HepG2 (cell line): ENCODE measurements at regions not wholly inside any gene's neighbourhood (a gene's known extent, or its start where the extent isn't known, plus 50 kb on each side); places are given as distances from the start of the nearest gene placed in this dataset.
"Not testable (repeated sequence)": the region's sequence is repeated elsewhere in the genome, so short reads cannot be mapped to it uniquely, and the experiment has no call there.

Experiments
- ATAC-seq: fragments of 200-7000 bp; cut with Tn5 transposase; 3 replicates; pipeline ENCODE4 v1.9.1; 2020; ENCODE audit warnings: mild to moderate bottlenecking, moderate library complexity
- BruUV-seq: library from RNA; stranded (reverse); fragments of 400-500 nt; replicated peaks from 2 replicates; lab custom pipeline; 2021; lab: Mats Ljungman, UMichigan
- CTCF ChIA-PET: fragments of 300-600 bp; formaldehyde crosslinking; extraction: SDS; loops from one replicate; lab custom pipeline; 2021; ENCODE audit warnings: low total read pairs, inconsistent platforms, low intra/inter-chr PET ratio; lab: Yijun Ruan, JAX
- POLR2A ChIA-PET: fragments of 350-600 bp; sonication (Branson Sonifier 250); formaldehyde crosslinking; loops from one replicate; lab custom pipeline; 2020; ENCODE audit warnings: antibody characterized with exemption, inconsistent platforms; lab: Yijun Ruan, JAX
- DNase-seq: peaks from one replicate; pipeline ENCODE4 v3.0.0-alpha.2; 2015; ENCODE audit warnings: low spot score
- FAIRE-seq: peaks from 3 replicates; lab custom pipeline; 2011; peaks lifted over from hg19 to GRCh38; lab: Jason Lieb, UNC
- H2AFZ ChIP-seq: one replicate; pipeline ENCODE4 v1.6.1; 2011; ENCODE audit warnings: low read length, inconsistent platforms
- H3K27ac ChIP-seq: fragments of 300-600 bp; 3 replicates; pipeline ENCODE4 v1.8.0; 2011; ENCODE audit warnings: mixed run types, mild to moderate bottlenecking, mixed read lengths, low read length, inconsistent platforms; ENCODE audit not compliant: insufficient read depth; ENCODE audit errors: extremely low read length
- H3K27me3 ChIP-seq, 2 experiments: fragments of 200-600 bp in 1 of 2; 2 replicates in 1 of 2; 3 replicates in 1 of 2; pipeline versions ENCODE4 v1.6.0 to v1.8.0; 2011; ENCODE audit warnings: low read length in 2 of 2, mild to moderate bottlenecking in 2 of 2, moderate library complexity in 2 of 2, inconsistent platforms in 1 of 2; ENCODE audit not compliant: insufficient read depth in 2 of 2, control insufficient read depth in 1 of 2
- H3K36me3 ChIP-seq, 2 experiments: fragments of 200-600 bp in 1 of 2; replicated peaks in 1 of 2; 2 replicates in 1 of 2; 3 replicates in 1 of 2; pipeline versions ENCODE4 v1.5.1 to v1.8.0; 2011; ENCODE audit warnings: low read length in 2 of 2, inconsistent platforms in 1 of 2; ENCODE audit not compliant: insufficient read depth in 2 of 2, control insufficient read depth in 1 of 2
- H3K4me1 ChIP-seq: 2 replicates; pipeline ENCODE4 v1.5.1; 2012; ENCODE audit warnings: low read length, inconsistent platforms; ENCODE audit not compliant: insufficient read depth
- H3K4me2 ChIP-seq: 2 replicates; pipeline ENCODE4 v1.6.0; 2011; ENCODE audit warnings: low read depth, low read length, inconsistent platforms
- H3K4me3 ChIP-seq, 3 experiments: fragments of 200-600 bp in 1 of 3; sonication (generic), shearing (Covaris generic) in 1 of 3; replicated peaks in 1 of 3; 2 replicates each; pipeline ENCODE4 v1.5.1; 2011 to 2016; ENCODE audit warnings: low read length in 3 of 3, inconsistent platforms in 2 of 3, low read depth in 2 of 3, mild to moderate bottlenecking in 2 of 3, control low read depth in 1 of 3, mixed read lengths in 1 of 3; ENCODE audit not compliant: insufficient read depth in 1 of 3
- H3K79me2 ChIP-seq: one replicate; pipeline ENCODE4 v1.6.1; 2011; ENCODE audit warnings: low read length, inconsistent platforms; ENCODE audit not compliant: insufficient read depth
- H3K9ac ChIP-seq: 2 replicates; pipeline ENCODE4 v1.6.0; 2011; ENCODE audit warnings: mild to moderate bottlenecking, low read depth, low read length, inconsistent platforms; ENCODE audit not compliant: insufficient read depth
- H3K9me3 ChIP-seq: 2 replicates; pipeline ENCODE4 v1.5.1; 2012; ENCODE audit warnings: mild to moderate bottlenecking, low read length
- H4K20me1 ChIP-seq: 2 replicates; pipeline ENCODE4 v1.6.0; 2011; ENCODE audit warnings: inconsistent platforms, mild to moderate bottlenecking, low read length, moderate library complexity; ENCODE audit not compliant: insufficient read depth
- BRCA1 ChIP-seq: sonication (generic); formaldehyde crosslinking; IDR thresholded peaks from 2 replicates; pipeline ENCODE4 v1.4.0; 2020; ENCODE audit warnings: missing genetic modification reagents
- GTF2F1 ChIP-seq: fragments of 150-350 bp; IDR thresholded peaks from 2 replicates; pipeline ENCODE4 v1.6.1; 2014; ENCODE audit warnings: low read length
- WGBS: methylation state at CpG from one replicate; pipeline ENCODE4 v1.1.6; 2017; ENCODE audit warnings: low lambda C conversion rate; 5-methylcytosine and 5-hydroxymethylcytosine counted together
- in situ Hi-C: cut with HindIII; loops from 2 replicates; pipeline ENCODE4 v1.10.0; 2017; ENCODE audit warnings: low pct_unique_long_range_greater_than_20kb; ENCODE audit not compliant: extremely low pct_ligation_motif_present
- intact Hi-C: fragments of 100-400 bp; cut with micrococcal nuclease; formaldehyde crosslinking; loops from one replicate; pipeline ENCODE4 v1.10.0; 2022; ENCODE audit not compliant: unreplicated experiment
- TF ChIP-seq, protein P1 (sequence below): sonication (generic); formaldehyde crosslinking; IDR thresholded peaks from 2 replicates; pipeline ENCODE4 v1.4.0; 2020; ENCODE audit warnings: missing genetic modification reagents
- TF ChIP-seq, protein P2 (sequence below): sonication (generic); formaldehyde crosslinking; IDR thresholded peaks from 2 replicates; pipeline ENCODE4 v1.4.0; 2020; ENCODE audit warnings: mild to moderate bottlenecking, missing genetic modification reagents

DNA sequence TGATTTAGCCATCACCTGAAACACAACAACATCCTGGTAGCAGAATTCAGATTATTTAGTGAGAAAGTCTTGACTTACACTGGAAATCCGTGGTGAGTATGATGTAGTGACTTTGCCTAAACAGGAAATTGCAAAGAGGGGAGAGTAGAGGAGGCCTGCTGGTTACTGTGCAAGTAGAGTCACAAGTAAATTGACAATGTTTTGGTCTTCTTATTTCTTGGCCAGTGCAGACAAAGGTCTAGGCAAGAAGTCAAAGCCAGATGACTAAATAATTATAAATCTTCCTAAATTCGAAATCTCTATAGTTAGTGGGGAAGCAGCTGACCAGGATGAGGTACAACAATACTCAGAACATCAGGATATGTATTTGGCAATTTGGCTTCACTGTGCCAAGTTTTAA lies 159.5 kb upstream of the KCTD3 start (continued):
- TF ChIP-seq, protein P1, sequence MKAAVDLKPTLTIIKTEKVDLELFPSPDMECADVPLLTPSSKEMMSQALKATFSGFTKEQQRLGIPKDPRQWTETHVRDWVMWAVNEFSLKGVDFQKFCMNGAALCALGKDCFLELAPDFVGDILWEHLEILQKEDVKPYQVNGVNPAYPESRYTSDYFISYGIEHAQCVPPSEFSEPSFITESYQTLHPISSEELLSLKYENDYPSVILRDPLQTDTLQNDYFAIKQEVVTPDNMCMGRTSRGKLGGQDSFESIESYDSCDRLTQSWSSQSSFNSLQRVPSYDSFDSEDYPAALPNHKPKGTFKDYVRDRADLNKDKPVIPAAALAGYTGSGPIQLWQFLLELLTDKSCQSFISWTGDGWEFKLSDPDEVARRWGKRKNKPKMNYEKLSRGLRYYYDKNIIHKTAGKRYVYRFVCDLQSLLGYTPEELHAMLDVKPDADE (CRISPR knock-in tag), result no peak
- TF ChIP-seq GTF2F1 (no peak), BRCA1 (CRISPR knock-in tag) (no peak)
- TF ChIP-seq, protein P2, sequence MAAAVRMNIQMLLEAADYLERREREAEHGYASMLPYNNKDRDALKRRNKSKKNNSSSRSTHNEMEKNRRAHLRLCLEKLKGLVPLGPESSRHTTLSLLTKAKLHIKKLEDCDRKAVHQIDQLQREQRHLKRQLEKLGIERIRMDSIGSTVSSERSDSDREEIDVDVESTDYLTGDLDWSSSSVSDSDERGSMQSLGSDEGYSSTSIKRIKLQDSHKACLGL (CRISPR knock-in tag), result no peak

DNA sequence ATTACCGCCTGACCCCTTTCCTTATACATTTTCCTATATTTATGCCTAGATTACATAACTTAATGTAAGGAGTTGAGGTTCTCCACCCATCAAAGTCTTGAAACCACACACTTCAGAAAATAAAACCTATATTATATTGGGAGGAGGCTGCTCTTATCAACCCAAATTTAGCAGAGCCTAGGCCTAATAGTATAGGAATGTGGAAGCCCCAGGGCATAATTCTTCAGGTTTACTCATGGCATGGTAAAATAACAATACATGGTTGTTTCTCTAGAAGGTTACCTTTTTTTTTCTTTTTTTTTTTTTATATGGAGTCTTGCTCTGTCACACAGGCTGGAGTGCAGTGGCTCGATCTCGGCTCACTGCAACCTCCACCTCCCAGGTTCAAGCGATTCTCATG lies 157.6 kb upstream of the KCTD3 start:
- FAIRE-seq, H3K27me3 ChIP-seq, ATAC-seq, H2AFZ ChIP-seq, H3K4me1 ChIP-seq, DNase-seq, H3K9ac ChIP-seq, H3K9me3 ChIP-seq, BruUV-seq, CTCF ChIA-PET, H4K20me1 ChIP-seq, POLR2A ChIA-PET, intact Hi-C loops, H3K4me3 ChIP-seq, H3K27ac ChIP-seq, H3K36me3 ChIP-seq, in situ Hi-C loops, H3K4me2 ChIP-seq, H3K79me2 ChIP-seq: not testable (repeated sequence)
- WGBS, result 27% methylated on average over 4 of the region's 4 CpGs

DNA sequence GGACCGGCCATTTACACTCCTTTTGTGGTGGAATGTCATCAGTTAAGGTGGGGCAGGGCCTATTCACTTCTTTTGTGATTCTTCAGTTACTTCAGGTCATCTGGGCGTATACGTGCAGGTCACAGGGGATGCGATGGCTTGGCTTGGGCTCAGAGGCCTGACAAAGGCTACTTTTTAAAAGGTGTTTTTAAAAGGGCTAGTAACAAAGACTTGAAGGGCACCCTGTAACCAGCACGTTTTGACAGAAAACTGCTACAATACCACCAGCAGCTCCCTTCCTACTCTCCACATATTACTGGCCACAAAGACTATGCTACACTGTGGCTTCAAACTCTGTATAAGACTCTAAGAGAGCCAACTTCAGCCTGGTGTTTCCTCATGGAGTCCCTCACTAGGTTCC lies 151.6 kb upstream of the KCTD3 start:
- H3K36me3 ChIP-seq, result not testable (repeated sequence)

More for the DNA sequence above, 151.6 kb upstream of the KCTD3 start:
- H3K4me3 ChIP-seq, FAIRE-seq, POLR2A ChIA-PET, H4K20me1 ChIP-seq, H2AFZ ChIP-seq, H3K4me2 ChIP-seq, H3K4me1 ChIP-seq, H3K27me3 ChIP-seq, H3K9ac ChIP-seq, ATAC-seq, H3K27ac ChIP-seq, H3K79me2 ChIP-seq, BruUV-seq, H3K9me3 ChIP-seq, DNase-seq, intact Hi-C loops, in situ Hi-C loops, CTCF ChIA-PET: not testable (repeated sequence)
- 19% methylated on average over 4 of the region's 5 CpGs for WGBS
